ENCODE measurements at regions not wholly inside any gene's neighbourhood (a gene's known extent, or its start where the extent isn't known, plus 50 kb on each side); places are given as distances from the start of the nearest gene placed in this dataset.

- intact Hi-C loops (cut with DNase I; ENCODE audit: low total_unique reads) = no loop called here
- Histone ChIP-seq H3K4me1 (peaks cover 0 to 8% (median 2%) of the 10 kb centered on the region in 4 donors), H3K4me3 (no peak overlapping the region), H3K27ac (peak overlapping the region; percentile 5 to 48), H3K9me3 (no peaks in the 10 kb centered on the region), H3K36me3 (no peaks in the 10 kb centered on the region), H3K27me3 (no peaks in the 10 kb centered on the region)
- no peak for DNase-seq
- TF ChIP-seq CTCF (IDR thresholded peaks at IDR 0.05) = no peak
Observed at GRCh38 chr15:100722551-100723314, 120.3 kb downstream of the ASB7 start.

GRCh38 chr15:100723315-100723801, 121.0 kb downstream of the ASB7 start:
- Histone ChIP-seq H3K27ac (no peak overlapping the region), H3K27me3 (no peaks in the 10 kb centered on the region), H3K4me1 (peaks cover 0 to 8% (median 2%) of the 10 kb centered on the region in 4 donors), H3K4me3 (no peak overlapping the region), H3K36me3 (no peaks in the 10 kb centered on the region), H3K9me3 (no peaks in the 10 kb centered on the region)
- no peak for DNase-seq
- TF ChIP-seq CTCF (IDR thresholded peaks at IDR 0.05) = no peak
- intact Hi-C loops (cut with DNase I; ENCODE audit: low total_unique reads) = no loop called here

- no peaks in the 10 kb centered on the region for H3K27me3 ChIP-seq
Observed at GRCh38 chr15:100725121-100726069, 123.0 kb downstream of the ASB7 start.

GRCh38 chr15:100726070-100726420, 123.7 kb downstream of the ASB7 start:
- DNase-seq = no peak

More at GRCh38 chr15:100725121-100726069, 123.0 kb downstream of the ASB7 start:
- Histone ChIP-seq H3K4me3 (no peak overlapping the region), H3K36me3 (no peaks in the 10 kb centered on the region), H3K4me1 (peaks cover 0 to 8% (median 2%) of the 10 kb centered on the region in 4 donors), H3K27ac (no peak overlapping the region), H3K9me3 (no peaks in the 10 kb centered on the region)
- no peak for DNase-seq
- intact Hi-C loops (cut with DNase I; ENCODE audit: low total_unique reads) = no loop called here
- TF ChIP-seq CTCF (IDR thresholded peaks at IDR 0.05) = no peak

More at GRCh38 chr15:100726070-100726420, 123.7 kb downstream of the ASB7 start:
- no peak for TF ChIP-seq CTCF (IDR thresholded peaks at IDR 0.05)
- Histone ChIP-seq H3K27ac (no peak overlapping the region), H3K27me3 (no peaks in the 10 kb centered on the region), H3K4me1 (peaks cover 0 to 6% (median 0%) of the 10 kb centered on the region in 4 donors), H3K36me3 (no peaks in the 10 kb centered on the region), H3K4me3 (no peak overlapping the region), H3K9me3 (no peaks in the 10 kb centered on the region)
- intact Hi-C loops (cut with DNase I; ENCODE audit: low total_unique reads) = no loop called here
